GM13976 (cell line): ENCODE measurements at regions not wholly inside any gene's neighbourhood (a gene's known extent, or its start where the extent isn't known, plus 50 kb on each side); places are given as distances from the start of the nearest gene placed in this dataset.

ENCODE experiments used
- DNase-seq: peaks from one replicate; pipeline ENCODE4 v3.0.0; 2012; ENCODE audit warnings: low spot score
- in situ Hi-C: fragments of 300-500 bp; cut with MboI; formaldehyde crosslinking; loops from one replicate; pipeline ENCODE4 v1.12.0; 2022; ENCODE audit warnings: low sequenced_read_pairs, mixed read lengths, inconsistent platforms; ENCODE audit not compliant: unreplicated experiment
- TF ChIP-seq, protein P1 (sequence below): IDR thresholded peaks from 2 replicates; pipeline ENCODE4 v1.5.1; 2012; ENCODE audit warnings: borderline replicate concordance, mild to moderate bottlenecking; ENCODE audit not compliant: insufficient read depth; ENCODE audit errors: extremely low read depth, missing control alignments, control extremely low read depth

- in situ Hi-C loops: no loop called here
- no peak for DNase-seq
- TF ChIP-seq, protein P1, sequence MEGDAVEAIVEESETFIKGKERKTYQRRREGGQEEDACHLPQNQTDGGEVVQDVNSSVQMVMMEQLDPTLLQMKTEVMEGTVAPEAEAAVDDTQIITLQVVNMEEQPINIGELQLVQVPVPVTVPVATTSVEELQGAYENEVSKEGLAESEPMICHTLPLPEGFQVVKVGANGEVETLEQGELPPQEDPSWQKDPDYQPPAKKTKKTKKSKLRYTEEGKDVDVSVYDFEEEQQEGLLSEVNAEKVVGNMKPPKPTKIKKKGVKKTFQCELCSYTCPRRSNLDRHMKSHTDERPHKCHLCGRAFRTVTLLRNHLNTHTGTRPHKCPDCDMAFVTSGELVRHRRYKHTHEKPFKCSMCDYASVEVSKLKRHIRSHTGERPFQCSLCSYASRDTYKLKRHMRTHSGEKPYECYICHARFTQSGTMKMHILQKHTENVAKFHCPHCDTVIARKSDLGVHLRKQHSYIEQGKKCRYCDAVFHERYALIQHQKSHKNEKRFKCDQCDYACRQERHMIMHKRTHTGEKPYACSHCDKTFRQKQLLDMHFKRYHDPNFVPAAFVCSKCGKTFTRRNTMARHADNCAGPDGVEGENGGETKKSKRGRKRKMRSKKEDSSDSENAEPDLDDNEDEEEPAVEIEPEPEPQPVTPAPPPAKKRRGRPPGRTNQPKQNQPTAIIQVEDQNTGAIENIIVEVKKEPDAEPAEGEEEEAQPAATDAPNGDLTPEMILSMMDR: no peak
These were observed 189.6 kb upstream of the CDKN2B start for GRCh38 chr9:22198681-22199080.

DNA sequence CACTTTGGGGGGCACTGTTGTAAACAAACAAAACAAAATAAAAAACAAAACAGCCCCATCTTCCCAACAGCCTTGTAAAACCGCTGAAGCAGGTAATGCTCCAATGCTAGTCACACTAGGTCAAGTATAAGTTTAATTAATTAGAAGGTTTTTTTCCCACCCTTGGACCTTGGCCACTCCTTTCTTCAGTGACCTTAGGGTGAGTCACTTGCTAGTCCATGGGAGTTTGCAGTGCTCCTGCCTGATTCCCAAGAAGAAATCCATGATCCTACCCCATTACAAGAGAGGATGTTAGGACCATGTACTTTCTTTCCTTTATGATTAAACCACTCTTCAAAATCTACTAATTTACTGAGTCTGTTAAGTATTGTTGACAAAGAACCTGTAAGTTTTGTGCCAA is 192.2 kb upstream of the CDKN2B start:
- no peak for DNase-seq
- in situ Hi-C loops: no loop called here
- TF ChIP-seq, protein P1: no peak

- in situ Hi-C loops: no loop called here
- TF ChIP-seq, protein P1: no peak
These were observed 194.4 kb upstream of the CDKN2B start for GRCh38 chr9:22203371-22204138.

DNA sequence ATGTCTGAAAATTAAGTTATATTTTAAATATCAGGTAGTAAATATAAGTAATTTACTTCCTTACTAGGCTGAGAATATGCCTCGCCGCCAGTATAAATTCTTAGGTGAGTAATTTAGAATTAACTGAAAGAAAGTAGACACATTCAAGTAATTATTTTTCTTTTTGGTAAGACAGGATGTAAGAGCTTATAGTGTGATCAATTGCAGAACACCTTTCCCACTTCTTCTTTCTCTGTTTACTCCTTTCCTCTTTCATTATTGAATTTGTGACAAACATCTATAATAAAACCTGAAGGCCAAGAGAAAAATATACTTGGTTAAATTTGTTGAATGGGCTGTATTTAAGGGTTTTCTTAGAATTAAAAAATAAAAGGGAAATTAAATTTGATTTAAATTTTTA is 195.1 kb upstream of the CDKN2B start:
- DNase-seq: no peak
- TF ChIP-seq, protein P1: no peak
- in situ Hi-C loops: no loop called here

More at GRCh38 chr9:22203371-22204138, 194.4 kb upstream of the CDKN2B start:
- DNase-seq: no peak

GRCh38 chr9:22206833-22207232 is 197.7 kb upstream of the CDKN2B start:
- DNase-seq: no peak
- in situ Hi-C loops: no loop called here
- TF ChIP-seq, protein P1: no peak

- TF ChIP-seq, protein P1: no peak
- DNase-seq: no peak
- in situ Hi-C loops: no loop called here
These were observed 199.9 kb upstream of the CDKN2B start for GRCh38 chr9:22208846-22209585.
